Skeletal muscle satellite cell (primary cell): ENCODE measurements at regions not wholly inside any gene's neighbourhood (a gene's known extent, or its start where the extent isn't known, plus 50 kb on each side); places are given as distances from the start of the nearest gene placed in this dataset.

ENCODE experiments used
- H3K27me3 ChIP-seq: 2 replicates; pipeline ENCODE4 v1.7.0; 2013; ENCODE audit warnings: low read length; ENCODE audit not compliant: control insufficient read depth, insufficient read depth
- H3K36me3 ChIP-seq: 2 replicates; pipeline ENCODE4 v1.7.0; 2013; ENCODE audit warnings: mild to moderate bottlenecking, control low read depth, low read length; ENCODE audit not compliant: insufficient read depth
- H3K4me1 ChIP-seq: 2 replicates; pipeline ENCODE4 v1.7.0; 2013; ENCODE audit warnings: low read length; ENCODE audit not compliant: control insufficient read depth, insufficient read depth
- H3K4me2 ChIP-seq: 2 replicates; pipeline ENCODE4 v1.7.0; 2013; ENCODE audit warnings: mild to moderate bottlenecking, low read length
- H3K4me3 ChIP-seq: 2 replicates; pipeline ENCODE4 v1.7.0; 2013; ENCODE audit warnings: low read length
- H3K9ac ChIP-seq: 2 replicates; pipeline ENCODE4 v1.7.0; 2013; ENCODE audit warnings: mild to moderate bottlenecking, low read depth, low read length, moderate library complexity
- H3K9me3 ChIP-seq: replicated peaks from 2 replicates; pipeline ENCODE4 v1.7.0; 2013; ENCODE audit warnings: mild to moderate bottlenecking, control low read depth, low read length

DNA sequence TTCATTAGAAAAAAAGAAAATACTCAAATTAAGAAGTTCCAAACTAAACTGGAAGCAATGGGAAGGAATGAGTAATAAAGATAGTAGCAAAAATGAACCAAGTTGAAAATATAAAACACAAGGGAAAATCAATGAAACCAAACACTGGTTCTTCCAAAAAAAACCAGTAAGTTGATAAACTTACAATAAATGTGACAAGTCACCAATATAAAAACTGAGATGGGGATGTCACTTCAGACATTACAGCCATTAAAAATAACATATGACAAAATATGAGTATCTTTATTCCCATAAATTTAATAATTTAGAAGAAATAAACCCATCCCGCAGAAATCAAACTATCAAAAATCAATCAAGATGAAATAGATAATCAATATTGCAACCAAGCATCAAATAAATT is 633.9 kb upstream of the RAB6C start:
- Histone ChIP-seq H3K36me3 (no peaks in the 10 kb centered on the region), H3K4me3 (no peak overlapping the region), H3K9ac (no peak overlapping the region), H3K27me3 (no peaks in the 10 kb centered on the region), H3K4me1 (no peaks in the 10 kb centered on the region), H3K4me2 (no peak overlapping the region), H3K9me3 (no peaks in the 10 kb centered on the region)

DNA sequence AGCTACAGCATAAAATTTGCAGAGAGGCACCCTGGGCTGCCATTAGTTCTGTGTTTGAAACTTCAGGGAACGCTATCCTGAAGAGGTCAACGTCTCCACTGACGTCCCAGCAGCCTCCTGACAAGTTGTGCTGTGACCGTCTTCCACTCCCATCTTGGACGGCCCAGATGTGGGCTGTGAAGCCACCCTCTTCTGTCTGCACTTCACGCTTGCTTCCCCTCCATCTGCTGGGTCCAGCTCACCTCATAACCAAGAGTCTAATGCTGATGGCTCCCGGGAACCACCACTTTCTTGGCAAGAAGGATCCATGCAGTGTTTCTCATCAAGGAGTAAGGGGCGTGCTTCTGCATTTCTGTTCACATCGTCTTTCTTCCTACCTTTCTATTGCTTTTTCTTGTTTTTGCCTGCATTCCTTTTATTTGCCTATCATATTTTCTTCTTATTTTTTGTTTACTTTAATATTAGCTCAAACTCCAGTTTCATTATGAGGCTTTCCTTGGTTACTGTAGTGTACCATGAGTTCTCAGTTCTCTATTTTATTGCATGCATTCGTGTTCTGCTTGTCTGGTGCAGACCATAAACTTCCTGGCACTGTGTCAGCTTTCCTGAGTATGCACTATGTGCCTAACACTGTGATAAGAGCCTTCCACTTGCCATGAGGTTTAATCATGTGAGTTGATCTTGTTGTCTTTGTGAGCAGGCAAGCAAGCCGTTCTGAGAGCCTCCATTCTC is 631.8 kb upstream of the RAB6C start:
- Histone ChIP-seq H3K27me3 (no peaks in the 10 kb centered on the region), H3K36me3 (no peaks in the 10 kb centered on the region), H3K9ac (no peak overlapping the region), H3K4me1 (no peaks in the 10 kb centered on the region), H3K4me2 (no peak overlapping the region), H3K4me3 (no peak overlapping the region), H3K9me3 (no peaks in the 10 kb centered on the region)

DNA sequence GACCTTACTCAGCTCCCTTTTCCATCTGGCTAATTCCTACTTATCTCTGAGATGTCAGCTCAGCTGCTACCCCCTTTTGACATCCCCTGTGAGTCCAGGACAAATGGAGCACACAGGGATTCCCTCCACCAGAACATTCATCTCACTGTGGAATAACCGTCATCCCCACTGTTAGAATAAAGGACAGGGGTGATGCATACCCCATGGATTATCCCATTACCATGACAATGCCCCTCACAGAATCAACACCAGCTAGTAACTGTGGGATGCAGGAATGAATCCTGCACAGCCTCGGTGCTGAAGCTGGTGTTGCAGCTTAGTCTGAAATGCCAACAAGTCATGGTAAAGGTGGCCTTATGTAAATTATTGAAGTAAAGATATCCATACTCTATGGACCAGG is 624.8 kb upstream of the RAB6C start:
- Histone ChIP-seq H3K9ac (no peak overlapping the region), H3K4me2 (no peak overlapping the region), H3K9me3 (peaks cover 17% of the 10 kb centered on the region), H3K27me3 (no peaks in the 10 kb centered on the region), H3K4me1 (no peaks in the 10 kb centered on the region), H3K36me3 (no peaks in the 10 kb centered on the region), H3K4me3 (no peak overlapping the region)

- Histone ChIP-seq H3K27me3 (no peaks in the 10 kb centered on the region), H3K4me2 (no peak overlapping the region), H3K4me3 (no peak overlapping the region), H3K36me3 (no peaks in the 10 kb centered on the region), H3K4me1 (no peaks in the 10 kb centered on the region), H3K9me3 (peaks cover 22% of the 10 kb centered on the region), H3K9ac (no peak overlapping the region)
Measured at GRCh38 chr2:129361688-129362087, 617.8 kb upstream of the RAB6C start.

- H3K27me3 ChIP-seq: no peaks in the 10 kb centered on the region
- no peaks in the 10 kb centered on the region for H3K36me3 ChIP-seq
- no peak overlapping the region for H3K4me2 ChIP-seq
- peaks cover 26% of the 10 kb centered on the region for H3K9me3 ChIP-seq
- no peak overlapping the region for H3K9ac ChIP-seq
- H3K4me3 ChIP-seq: no peak overlapping the region
- no peaks in the 10 kb centered on the region for H3K4me1 ChIP-seq
Measured at GRCh38 chr2:129366263-129366662, 613.2 kb upstream of the RAB6C start.

GRCh38 chr2:129367107-129367506 is 612.4 kb upstream of the RAB6C start:
- no peak overlapping the region for H3K4me3 ChIP-seq
- H3K4me2 ChIP-seq: no peak overlapping the region
- no peaks in the 10 kb centered on the region for H3K4me1 ChIP-seq
- peaks cover 26% of the 10 kb centered on the region for H3K9me3 ChIP-seq
- H3K27me3 ChIP-seq: no peaks in the 10 kb centered on the region
- H3K9ac ChIP-seq: no peak overlapping the region
- no peaks in the 10 kb centered on the region for H3K36me3 ChIP-seq

- H3K27me3 ChIP-seq: no peaks in the 10 kb centered on the region
- no peaks in the 10 kb centered on the region for H3K4me1 ChIP-seq
- H3K4me2 ChIP-seq: no peak overlapping the region
- peaks cover 20% of the 10 kb centered on the region for H3K9me3 ChIP-seq
- no peak overlapping the region for H3K9ac ChIP-seq
- H3K4me3 ChIP-seq: no peak overlapping the region
- H3K36me3 ChIP-seq: no peaks in the 10 kb centered on the region
Measured at GRCh38 chr2:129369437-129369836, 610.0 kb upstream of the RAB6C start.

- H3K4me1 ChIP-seq: no peaks in the 10 kb centered on the region
- no peak overlapping the region for H3K4me2 ChIP-seq
- H3K9ac ChIP-seq: no peak overlapping the region
- H3K27me3 ChIP-seq: no peaks in the 10 kb centered on the region
- peaks cover 12% of the 10 kb centered on the region for H3K9me3 ChIP-seq
- H3K36me3 ChIP-seq: no peaks in the 10 kb centered on the region
- H3K4me3 ChIP-seq: no peak overlapping the region
Measured at GRCh38 chr2:129374452-129374851, 605.0 kb upstream of the RAB6C start.

DNA sequence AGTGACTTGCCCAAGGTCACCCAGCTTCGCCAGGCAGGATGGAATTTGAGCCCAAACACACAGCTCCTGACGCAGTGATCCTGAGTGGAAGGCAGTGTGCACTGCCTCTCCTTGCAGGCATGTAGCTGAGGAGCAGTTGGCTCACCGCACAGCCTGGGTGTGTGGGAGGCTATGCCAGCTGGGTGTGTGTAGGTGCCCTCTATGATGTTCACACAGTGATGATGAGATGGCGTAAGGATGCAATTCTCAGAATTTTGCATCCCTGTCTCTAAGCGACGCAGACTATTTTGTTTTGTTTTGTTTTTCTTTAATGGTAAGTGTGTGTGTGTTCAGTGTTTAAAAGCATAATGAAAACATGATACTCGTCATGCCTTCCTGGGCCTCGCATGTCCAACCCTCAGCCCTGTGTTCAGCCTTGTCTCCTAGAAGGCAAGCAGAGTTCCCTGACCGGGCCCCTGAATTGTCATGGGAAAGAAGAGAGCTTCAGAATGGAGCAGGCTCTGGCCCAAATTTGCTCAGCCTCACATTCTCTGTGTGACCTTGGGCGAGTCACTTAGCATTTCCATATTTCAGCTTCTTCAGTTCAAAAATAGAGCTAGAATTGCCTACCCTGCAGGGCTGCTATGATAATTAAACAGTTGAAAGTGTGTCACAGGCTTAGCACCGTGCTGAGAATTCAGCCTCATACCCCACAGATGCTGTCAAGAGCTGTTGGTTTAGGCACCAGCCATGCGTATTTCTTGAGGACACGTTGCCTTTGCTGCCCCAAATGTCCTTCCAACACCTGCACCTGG is 603.6 kb upstream of the RAB6C start:
- no peak overlapping the region for H3K4me3 ChIP-seq
- H3K4me2 ChIP-seq: no peak overlapping the region
- H3K9me3 ChIP-seq: peaks cover 15% of the 10 kb centered on the region
- H3K27me3 ChIP-seq: no peaks in the 10 kb centered on the region
- no peaks in the 10 kb centered on the region for H3K36me3 ChIP-seq
- H3K4me1 ChIP-seq: no peaks in the 10 kb centered on the region
- H3K9ac ChIP-seq: no peak overlapping the region

DNA sequence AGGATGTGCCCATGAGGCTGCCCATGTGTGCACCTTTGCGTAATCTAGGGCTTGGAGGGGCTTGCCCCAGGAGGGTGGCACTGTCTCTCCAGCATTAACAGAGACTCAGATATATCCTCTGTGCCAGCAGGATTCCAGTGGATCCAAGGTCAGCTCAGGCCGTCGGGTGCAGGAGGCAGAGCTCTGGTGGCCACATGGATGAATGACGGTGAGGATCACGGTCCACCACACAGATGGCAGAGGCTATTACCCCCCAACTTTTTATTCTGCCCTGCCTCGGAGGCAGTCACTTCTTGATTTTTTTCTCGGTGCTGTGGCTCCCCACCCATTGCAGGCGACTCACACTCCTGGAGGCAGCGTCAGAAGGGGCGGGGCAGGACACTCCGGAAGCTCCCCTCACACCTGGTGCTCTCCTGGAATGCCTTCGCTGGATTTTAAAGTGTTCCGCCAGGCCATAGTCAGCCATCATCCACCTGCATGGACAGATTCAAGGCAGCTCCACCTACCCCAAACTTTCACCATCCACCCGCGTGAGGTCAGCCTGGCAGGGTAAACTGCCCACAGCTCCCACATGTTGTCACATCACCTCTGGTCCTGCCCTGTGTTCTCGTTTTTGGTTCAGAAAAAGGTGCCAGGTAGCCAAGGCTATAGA is 602.9 kb upstream of the RAB6C start:
- peaks cover 15% of the 10 kb centered on the region for H3K9me3 ChIP-seq
- H3K36me3 ChIP-seq: no peaks in the 10 kb centered on the region
- no peak overlapping the region for H3K4me3 ChIP-seq
- no peaks in the 10 kb centered on the region for H3K27me3 ChIP-seq
- no peak overlapping the region for H3K9ac ChIP-seq
- H3K4me2 ChIP-seq: no peak overlapping the region
- no peaks in the 10 kb centered on the region for H3K4me1 ChIP-seq

DNA sequence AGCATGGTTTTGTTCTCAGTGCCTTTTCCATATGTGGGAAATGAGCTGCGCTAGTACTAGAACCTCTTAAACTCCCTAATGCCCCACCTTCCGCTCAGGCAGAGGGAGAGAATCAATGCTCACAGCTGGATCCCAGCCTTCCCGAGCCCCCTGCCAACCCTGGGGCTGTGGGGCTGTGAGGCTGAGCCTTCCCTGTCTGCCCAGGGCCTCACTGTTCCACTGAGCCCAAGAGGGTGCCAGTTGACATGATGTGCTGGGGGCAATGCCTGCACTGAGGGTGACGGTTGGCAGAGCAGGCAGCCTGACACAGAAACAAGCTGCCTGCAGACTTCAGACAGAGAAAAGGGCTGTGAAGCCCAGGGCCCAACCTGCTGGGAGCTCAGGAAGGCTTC is 602.4 kb upstream of the RAB6C start:
- peaks cover 15% of the 10 kb centered on the region for H3K9me3 ChIP-seq
- H3K27me3 ChIP-seq: no peaks in the 10 kb centered on the region
- H3K4me3 ChIP-seq: no peak overlapping the region
- H3K9ac ChIP-seq: no peak overlapping the region
- H3K4me2 ChIP-seq: no peak overlapping the region
- no peaks in the 10 kb centered on the region for H3K4me1 ChIP-seq
- no peaks in the 10 kb centered on the region for H3K36me3 ChIP-seq
